Glutamatergic neuron (in vitro differentiated cells): ENCODE measurements at regions not wholly inside any gene's neighbourhood (a gene's known extent, or its start where the extent isn't known, plus 50 kb on each side); places are given as distances from the start of the nearest gene placed in this dataset.
A peak's percentile ranks its signal among the peaks of the same experiment; 100 is the strongest.

ENCODE experiments used
- DNase-seq: peaks from one replicate; pipeline ENCODE4 v3.0.0; 2022
- H3K27ac Mint-ChIP-seq: one replicate; pipeline ENCODE4 v1.8.0; 2020; ENCODE audit warnings: mild to moderate bottlenecking, mixed read lengths, inconsistent platforms; ENCODE audit not compliant: unreplicated experiment
- H3K27me3 Mint-ChIP-seq: one replicate; pipeline ENCODE4 v1.8.0; 2020; ENCODE audit warnings: mild to moderate bottlenecking, moderate library complexity, mixed read lengths, inconsistent platforms; ENCODE audit not compliant: unreplicated experiment
- H3K36me3 Mint-ChIP-seq: one replicate; pipeline ENCODE4 v1.8.0; 2020; ENCODE audit warnings: mild to moderate bottlenecking, mixed read lengths, inconsistent platforms; ENCODE audit not compliant: unreplicated experiment
- H3K4me1 Mint-ChIP-seq: one replicate; pipeline ENCODE4 v1.8.0; 2020; ENCODE audit warnings: mild to moderate bottlenecking, low read depth, mixed read lengths, inconsistent platforms; ENCODE audit not compliant: unreplicated experiment
- H3K4me3 Mint-ChIP-seq: one replicate; pipeline ENCODE4 v1.8.0; 2020; ENCODE audit warnings: mild to moderate bottlenecking, mixed read lengths, inconsistent platforms; ENCODE audit not compliant: unreplicated experiment
- H3K9me3 Mint-ChIP-seq: one replicate; pipeline ENCODE4 v1.8.0; 2020; ENCODE audit warnings: mild to moderate bottlenecking, moderate library complexity, mixed read lengths, inconsistent platforms; ENCODE audit not compliant: unreplicated experiment
- TF ChIP-seq, protein P1 (sequence below): fragments of 200-600 bp; sonication (generic); IDR thresholded peaks from one replicate; pipeline ENCODE4 v1.5.0; 2021; ENCODE audit not compliant: partially characterized antibody, unreplicated experiment

DNA sequence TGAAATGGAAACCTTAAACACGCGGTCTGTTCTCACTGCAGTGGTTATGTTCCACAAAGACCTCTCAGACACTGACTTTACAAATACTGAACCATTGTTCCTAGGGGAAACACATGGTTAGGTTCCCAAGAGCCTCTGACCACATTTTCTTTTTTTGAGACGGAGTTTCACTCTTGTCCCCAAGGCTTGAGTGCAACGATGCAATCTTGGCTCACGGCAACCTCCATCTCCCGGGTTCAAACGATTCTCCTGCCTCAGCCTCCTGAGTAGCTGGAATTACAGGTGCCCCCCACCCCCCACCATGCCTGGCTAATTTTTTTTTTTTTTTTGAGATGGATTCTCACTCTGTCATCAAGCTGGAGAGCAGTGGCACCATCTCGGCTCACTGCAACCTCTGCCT lies 179.7 kb downstream of the RBFOX3 start:
- no peak for DNase-seq
- Mint-ChIP-seq H3K27ac (no peak overlapping the region), H3K4me1 (peaks cover 22% of the 10 kb centered on the region), H3K4me3 (no peak overlapping the region), H3K36me3 (peaks cover 11% of the 10 kb centered on the region), H3K9me3 (peaks cover 13% of the 10 kb centered on the region), H3K27me3 (peaks cover 14% of the 10 kb centered on the region)
- TF ChIP-seq, protein P1, sequence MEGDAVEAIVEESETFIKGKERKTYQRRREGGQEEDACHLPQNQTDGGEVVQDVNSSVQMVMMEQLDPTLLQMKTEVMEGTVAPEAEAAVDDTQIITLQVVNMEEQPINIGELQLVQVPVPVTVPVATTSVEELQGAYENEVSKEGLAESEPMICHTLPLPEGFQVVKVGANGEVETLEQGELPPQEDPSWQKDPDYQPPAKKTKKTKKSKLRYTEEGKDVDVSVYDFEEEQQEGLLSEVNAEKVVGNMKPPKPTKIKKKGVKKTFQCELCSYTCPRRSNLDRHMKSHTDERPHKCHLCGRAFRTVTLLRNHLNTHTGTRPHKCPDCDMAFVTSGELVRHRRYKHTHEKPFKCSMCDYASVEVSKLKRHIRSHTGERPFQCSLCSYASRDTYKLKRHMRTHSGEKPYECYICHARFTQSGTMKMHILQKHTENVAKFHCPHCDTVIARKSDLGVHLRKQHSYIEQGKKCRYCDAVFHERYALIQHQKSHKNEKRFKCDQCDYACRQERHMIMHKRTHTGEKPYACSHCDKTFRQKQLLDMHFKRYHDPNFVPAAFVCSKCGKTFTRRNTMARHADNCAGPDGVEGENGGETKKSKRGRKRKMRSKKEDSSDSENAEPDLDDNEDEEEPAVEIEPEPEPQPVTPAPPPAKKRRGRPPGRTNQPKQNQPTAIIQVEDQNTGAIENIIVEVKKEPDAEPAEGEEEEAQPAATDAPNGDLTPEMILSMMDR: no peak

DNA sequence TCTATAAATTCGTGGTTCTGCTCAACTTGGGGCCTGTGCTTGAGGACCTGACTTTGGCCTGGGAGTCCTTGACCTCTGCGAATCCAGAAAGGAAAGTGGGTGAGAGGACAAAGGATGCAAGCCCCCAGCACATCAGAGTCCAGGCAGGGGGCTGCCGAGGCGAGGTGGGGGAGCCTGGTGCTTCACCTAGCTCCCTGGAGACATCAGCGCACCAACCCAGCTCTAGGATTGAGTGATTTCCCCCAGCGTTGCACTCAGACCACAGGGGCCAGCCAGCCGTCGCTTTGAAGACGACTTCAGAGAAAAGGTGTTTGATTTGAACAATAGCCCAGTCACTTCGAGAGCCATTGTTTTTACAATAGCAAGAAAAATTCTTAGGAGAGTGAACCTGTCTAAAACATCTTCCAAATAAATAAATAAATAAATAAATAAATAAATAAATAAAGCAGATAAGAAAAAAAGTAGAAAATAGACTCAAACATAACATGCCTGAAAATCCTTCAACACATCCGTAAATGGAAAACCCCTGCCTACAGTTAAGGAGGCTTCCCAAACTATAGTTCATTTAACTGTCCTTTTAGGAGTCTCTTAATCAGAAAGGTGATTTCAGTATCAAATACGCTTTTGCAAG lies 180.9 kb downstream of the RBFOX3 start:
- Mint-ChIP-seq H3K4me3 (no peak overlapping the region), H3K36me3 (peaks cover 10% of the 10 kb centered on the region), H3K9me3 (peaks cover 13% of the 10 kb centered on the region), H3K27me3 (peaks cover 14% of the 10 kb centered on the region), H3K27ac (no peak overlapping the region), H3K4me1 (peaks cover 18% of the 10 kb centered on the region)
- TF ChIP-seq, protein P1: no peak
- no peak for DNase-seq

DNA sequence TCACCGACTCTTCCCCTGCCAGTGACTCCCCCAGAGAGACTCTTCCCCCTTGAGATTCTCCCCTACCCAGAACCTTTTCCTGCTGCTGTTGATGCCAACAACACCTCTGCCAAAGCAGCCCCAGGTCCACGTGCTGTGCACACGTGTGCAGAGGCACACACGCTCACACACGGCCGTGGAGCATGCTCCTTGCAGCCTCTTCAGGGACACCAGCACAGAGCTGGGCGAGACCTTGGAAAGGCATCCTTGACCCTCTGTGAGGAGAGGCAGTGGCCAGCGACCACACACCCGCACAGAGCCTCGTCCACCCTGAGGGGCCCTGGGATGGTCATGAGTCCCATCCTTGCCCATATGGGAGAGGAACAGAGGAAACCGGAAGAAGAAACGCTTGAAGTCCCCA lies 181.9 kb downstream of the RBFOX3 start:
- Mint-ChIP-seq H3K4me3 (peak overlapping the region; percentile 44), H3K4me1 (peaks cover 23% of the 10 kb centered on the region), H3K27ac (no peak overlapping the region), H3K36me3 (peaks cover 4% of the 10 kb centered on the region), H3K27me3 (peaks cover 14% of the 10 kb centered on the region), H3K9me3 (peaks cover 20% of the 10 kb centered on the region)
- TF ChIP-seq, protein P1: no peak
- DNase-seq: no peak

DNA sequence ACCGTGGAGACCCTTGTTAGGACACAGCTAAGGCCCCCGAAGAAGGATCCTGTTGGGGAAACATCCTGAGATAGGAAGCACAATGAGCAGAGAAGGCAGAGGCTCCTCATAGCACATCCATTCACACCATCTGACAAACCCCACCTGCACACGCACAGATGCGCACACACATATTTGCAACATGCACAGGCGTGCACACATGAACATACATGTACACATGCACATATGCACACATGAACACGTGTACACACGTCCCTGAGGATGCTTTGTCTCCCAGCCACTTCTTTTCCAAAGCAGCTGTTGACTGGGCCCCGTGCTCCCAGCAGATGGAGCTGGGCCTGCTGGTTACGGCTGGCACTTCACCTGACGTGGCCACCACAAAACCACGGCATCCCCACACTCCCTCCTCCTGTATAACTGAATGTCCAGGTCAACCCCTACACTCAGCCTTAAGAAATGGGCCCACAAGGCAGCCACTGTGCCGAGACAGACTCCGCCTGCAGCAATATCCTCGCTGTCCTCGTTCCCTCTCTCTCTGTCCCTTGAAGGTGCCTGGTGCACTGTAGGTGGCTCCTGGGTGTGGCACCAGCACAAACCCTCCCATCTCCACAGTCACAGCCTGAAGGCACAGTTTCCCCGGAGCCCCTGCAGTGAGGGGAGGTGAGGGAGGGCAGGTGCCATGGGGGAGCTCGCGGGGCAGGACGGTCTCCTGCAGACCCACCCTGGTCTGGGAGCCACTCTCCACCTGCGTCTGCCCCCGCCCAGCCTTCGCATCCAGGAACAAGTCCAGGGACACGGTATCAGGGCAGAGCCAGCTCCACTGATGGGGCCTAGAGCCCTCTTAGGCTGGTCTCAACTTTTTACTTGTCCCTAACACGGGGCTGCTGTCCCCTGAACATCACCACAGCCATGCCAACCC lies 183.0 kb downstream of the RBFOX3 start:
- H3K4me3 Mint-ChIP-seq: no peak overlapping the region
- H3K27ac Mint-ChIP-seq: peak overlapping the region; percentile 38

More for the DNA sequence above, 183.0 kb downstream of the RBFOX3 start:
- TF ChIP-seq, protein P1: no peak
- Mint-ChIP-seq H3K36me3 (no peaks in the 10 kb centered on the region), H3K27me3 (peaks cover 17% of the 10 kb centered on the region), H3K9me3 (peaks cover 26% of the 10 kb centered on the region), H3K4me1 (peaks cover 21% of the 10 kb centered on the region)
- no peak for DNase-seq
